Brain microvascular endothelial cell (primary cell): ENCODE measurements at regions not wholly inside any gene's neighbourhood (a gene's known extent, or its start where the extent isn't known, plus 50 kb on each side); places are given as distances from the start of the nearest gene placed in this dataset.

Experiments
- DNase-seq: peaks from one replicate; pipeline ENCODE4 v3.0.0-alpha.2; 2020
- H3K27ac ChIP-seq: fragments of 250-450 bp; sonication (Bioruptor Pico); 2 replicates; pipeline ENCODE4 v1.5.1; 2020; ENCODE audit warnings: mild to moderate bottlenecking, moderate library complexity
- H3K27me3 ChIP-seq: fragments of 250-450 bp; sonication (Bioruptor Pico); replicated peaks from 2 replicates; pipeline ENCODE4 v1.5.1; 2020; ENCODE audit warnings: mild to moderate bottlenecking
- H3K36me3 ChIP-seq: fragments of 250-450 bp; sonication (Bioruptor Pico); replicated peaks from 2 replicates; pipeline ENCODE4 v1.5.1; 2020; ENCODE audit warnings: mild to moderate bottlenecking
- H3K4me3 ChIP-seq: 2 replicates; pipeline ENCODE4 v1.5.1; 2011; ENCODE audit warnings: low read depth, mild to moderate bottlenecking, control low read depth, low read length, moderate library complexity
- CTCF ChIP-seq: IDR thresholded peaks from 2 replicates; pipeline ENCODE4 v1.5.1; 2011; ENCODE audit warnings: low read depth, mild to moderate bottlenecking, moderate library complexity, low read length, control low read depth, inconsistent platforms; ENCODE audit errors: missing control alignments
- in situ Hi-C: cut with HindIII; loops from 2 replicates; pipeline ENCODE4 v1.10.0; 2017; ENCODE audit warnings: low sequenced_read_pairs, low pct_ligation_motif_present

- Histone ChIP-seq H3K4me3 (no peak overlapping the region), H3K36me3 (no peaks in the 10 kb centered on the region), H3K27ac (no peak overlapping the region), H3K27me3 (no peaks in the 10 kb centered on the region)
- in situ Hi-C loops: no loop called here
- DNase-seq: no peak
- no peak for TF ChIP-seq CTCF
These were observed 926.4 kb downstream of the MAT2B start for GRCh38 chr5:164431634-164432304.

GRCh38 chr5:164433106-164433870 is 927.9 kb downstream of the MAT2B start:
- H3K36me3 ChIP-seq: no peaks in the 10 kb centered on the region
- in situ Hi-C loops: no loop called here

GRCh38 chr5:164435576-164435975 is 930.2 kb downstream of the MAT2B start:
- TF ChIP-seq CTCF: no peak
- no peak for DNase-seq
- in situ Hi-C loops: no loop called here
- Histone ChIP-seq H3K27ac (no peak overlapping the region), H3K36me3 (no peaks in the 10 kb centered on the region), H3K27me3 (no peaks in the 10 kb centered on the region), H3K4me3 (no peak overlapping the region)

More at GRCh38 chr5:164433106-164433870, 927.9 kb downstream of the MAT2B start:
- Histone ChIP-seq H3K27ac (no peak overlapping the region), H3K4me3 (no peak overlapping the region), H3K27me3 (no peaks in the 10 kb centered on the region)
- DNase-seq: no peak
- no peak for TF ChIP-seq CTCF

GRCh38 chr5:164439799-164440198 is 934.4 kb downstream of the MAT2B start:
- no peak for DNase-seq
- no peak overlapping the region for H3K4me3 ChIP-seq
- H3K36me3 ChIP-seq: no peaks in the 10 kb centered on the region
- no peak overlapping the region for H3K27ac ChIP-seq
- no peak for TF ChIP-seq CTCF
- in situ Hi-C loops: no loop called here
- H3K27me3 ChIP-seq: no peaks in the 10 kb centered on the region

- Histone ChIP-seq H3K27me3 (no peaks in the 10 kb centered on the region), H3K27ac (no peak overlapping the region), H3K36me3 (no peaks in the 10 kb centered on the region), H3K4me3 (no peak overlapping the region)
- in situ Hi-C loops: no loop called here
- no peak for DNase-seq
- no peak for TF ChIP-seq CTCF
These were observed 944.0 kb downstream of the MAT2B start for GRCh38 chr5:164449460-164449859.

- Histone ChIP-seq H3K36me3 (no peaks in the 10 kb centered on the region), H3K27me3 (no peaks in the 10 kb centered on the region), H3K27ac (no peak overlapping the region), H3K4me3 (no peak overlapping the region)
- in situ Hi-C loops: no loop called here
- TF ChIP-seq CTCF: no peak
- DNase-seq: no peak
These were observed 960.6 kb downstream of the MAT2B start for GRCh38 chr5:164466033-164466432.
